ENCODE measurements at regions not wholly inside any gene's neighbourhood (a gene's known extent, or its start where the extent isn't known, plus 50 kb on each side); places are given as distances from the start of the nearest gene placed in this dataset.

GRCh38 chr3:87555290-87555689, 278.9 kb upstream of the POU1F1 start:
- no peak overlapping the region for H3K27ac ChIP-seq (ENCODE audit: insufficient read depth, low read length)
- H3K9ac ChIP-seq (ENCODE audit: low read depth, low read length): no peak overlapping the region
- H3K79me1 ChIP-seq (ENCODE audit: low read depth in 1 of 2, low read length in 2 of 2): no peaks in the 10 kb centered on the region
- dilution Hi-C loops (cut with HindIII; ENCODE audit: low sequenced_read_pairs, unreplicated experiment): no loop called here
- no peaks in the 10 kb centered on the region for H3K9me3 ChIP-seq (ENCODE audit: control insufficient read depth, insufficient read depth, low read length)
- H3K4me1 ChIP-seq (ENCODE audit: control insufficient read depth, insufficient read depth, low read length): no peaks in the 10 kb centered on the region
- no peak overlapping the region for H2BK20ac ChIP-seq (ENCODE audit: low read depth, low read length)
- WGBS, 2 experiments (ENCODE audit: extremely low coverage in 2 of 2, insufficient read length in 1 of 2): no CpG with 5 or more reads among the region's 1 CpG
- no peak overlapping the region for H3K18ac ChIP-seq (ENCODE audit: low read depth, low read length)
- no peaks in the 10 kb centered on the region for H3K9me1 ChIP-seq (ENCODE audit: insufficient read depth, low read length)
- no peak overlapping the region for H3K14ac ChIP-seq (replicated peaks; ENCODE audit: low read depth, low read length)
- no peak overlapping the region for H2AK9ac ChIP-seq (replicated peaks; ENCODE audit: low read depth, low read length, poor library complexity)
- no peaks in the 10 kb centered on the region for H3K36me3 ChIP-seq (ENCODE audit: control insufficient read depth, insufficient read depth, low read length)
- BruUV-seq (replicated peaks): no TSS peak
- H2BK120ac ChIP-seq (ENCODE audit: low read depth, low read length): no peak overlapping the region
- no peak overlapping the region for H3K4ac ChIP-seq (ENCODE audit: low read depth, low read length)
- no peak overlapping the region for H3K4me3 ChIP-seq (ENCODE audit: insufficient read depth, low read depth, low read length)
- CTCF ChIA-PET: interaction anchor here (0.6 kb wide), 1 partner anchor 611 kb away, joined by 3 read pairs; no protein-coding TSS in a partner anchor
- in situ Hi-C loops (cut with MboI; ENCODE audit: low sequenced_read_pairs): no loop called here
- H3K4me2 ChIP-seq (ENCODE audit: low read depth, low read length): no peak overlapping the region
- no peak overlapping the region for H4K5ac ChIP-seq (ENCODE audit: low read depth, low read length)
- no peak overlapping the region for H4K91ac ChIP-seq (ENCODE audit: insufficient read depth, low read depth, low read length)
- H2AFZ ChIP-seq (replicated peaks; ENCODE audit: low read length, poor library complexity): no peak overlapping the region
- H3K23ac ChIP-seq (ENCODE audit: low read depth, low read length): no peak overlapping the region
- H2BK5ac ChIP-seq (ENCODE audit: low read depth, low read length, poor library complexity, severe bottlenecking): no peak overlapping the region
- H3K27me3 ChIP-seq (ENCODE audit: control insufficient read depth, insufficient read depth, low read length): no peaks in the 10 kb centered on the region
- ATAC-seq (ENCODE audit: low read depth): no peak
- no peak overlapping the region for H2AK5ac ChIP-seq (ENCODE audit: low read depth, low read length)
- H4K20me1 ChIP-seq (ENCODE audit: insufficient read depth, low read length): no peaks in the 10 kb centered on the region
- POLR2A ChIA-PET (ENCODE audit: unreplicated experiment): no interaction called here
- DNase-seq: no peak
- no peak overlapping the region for H4K8ac ChIP-seq (ENCODE audit: low read depth in 2 of 2, low read length in 2 of 2)
- TF ChIP-seq SMC3 (IDR thresholded peaks at IDR 0.05; ENCODE audit: low read depth, low read length): no peak
- no peak for TF ChIP-seq BHLHE40 (IDR thresholded peaks at IDR 0.05; ENCODE audit: low read depth, low read length)
- no peak for TF ChIP-seq MXI1 (IDR thresholded peaks at IDR 0.05; ENCODE audit: borderline replicate concordance, low read depth, low read length)
- TF ChIP-seq RAD21 (IDR thresholded peaks at IDR 0.05; ENCODE audit: low read length): no peak
- no peak for TF ChIP-seq CTCF (conservative IDR thresholded peaks at IDR 0.05; ENCODE audit: low read depth, low read length)
- intact Hi-C loops (cut with micrococcal nuclease): no loop called here
- no peak overlapping the region for H2BK15ac ChIP-seq (ENCODE audit: low read depth, low read length)
- no peak overlapping the region for H3K56ac ChIP-seq (ENCODE audit: extremely low read depth, insufficient read depth, low read length)

Measured in IMR-90 (cell line).